ENCODE measurements at regions not wholly inside any gene's neighbourhood (a gene's known extent, or its start where the extent isn't known, plus 50 kb on each side); places are given as distances from the start of the nearest gene placed in this dataset.

- TF ChIP-seq, protein P1, sequence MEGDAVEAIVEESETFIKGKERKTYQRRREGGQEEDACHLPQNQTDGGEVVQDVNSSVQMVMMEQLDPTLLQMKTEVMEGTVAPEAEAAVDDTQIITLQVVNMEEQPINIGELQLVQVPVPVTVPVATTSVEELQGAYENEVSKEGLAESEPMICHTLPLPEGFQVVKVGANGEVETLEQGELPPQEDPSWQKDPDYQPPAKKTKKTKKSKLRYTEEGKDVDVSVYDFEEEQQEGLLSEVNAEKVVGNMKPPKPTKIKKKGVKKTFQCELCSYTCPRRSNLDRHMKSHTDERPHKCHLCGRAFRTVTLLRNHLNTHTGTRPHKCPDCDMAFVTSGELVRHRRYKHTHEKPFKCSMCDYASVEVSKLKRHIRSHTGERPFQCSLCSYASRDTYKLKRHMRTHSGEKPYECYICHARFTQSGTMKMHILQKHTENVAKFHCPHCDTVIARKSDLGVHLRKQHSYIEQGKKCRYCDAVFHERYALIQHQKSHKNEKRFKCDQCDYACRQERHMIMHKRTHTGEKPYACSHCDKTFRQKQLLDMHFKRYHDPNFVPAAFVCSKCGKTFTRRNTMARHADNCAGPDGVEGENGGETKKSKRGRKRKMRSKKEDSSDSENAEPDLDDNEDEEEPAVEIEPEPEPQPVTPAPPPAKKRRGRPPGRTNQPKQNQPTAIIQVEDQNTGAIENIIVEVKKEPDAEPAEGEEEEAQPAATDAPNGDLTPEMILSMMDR (IDR thresholded peaks at IDR 0.05) = no peak
- no peak for TF ChIP-seq POLR2A (IDR thresholded peaks at IDR 0.05)
Measured at GRCh38 chr15:95120595-95120994, 889.2 kb downstream of the MCTP2 start.
